ENCODE measurements at regions not wholly inside any gene's neighbourhood (a gene's known extent, or its start where the extent isn't known, plus 50 kb on each side); places are given as distances from the start of the nearest gene placed in this dataset.

DNA sequence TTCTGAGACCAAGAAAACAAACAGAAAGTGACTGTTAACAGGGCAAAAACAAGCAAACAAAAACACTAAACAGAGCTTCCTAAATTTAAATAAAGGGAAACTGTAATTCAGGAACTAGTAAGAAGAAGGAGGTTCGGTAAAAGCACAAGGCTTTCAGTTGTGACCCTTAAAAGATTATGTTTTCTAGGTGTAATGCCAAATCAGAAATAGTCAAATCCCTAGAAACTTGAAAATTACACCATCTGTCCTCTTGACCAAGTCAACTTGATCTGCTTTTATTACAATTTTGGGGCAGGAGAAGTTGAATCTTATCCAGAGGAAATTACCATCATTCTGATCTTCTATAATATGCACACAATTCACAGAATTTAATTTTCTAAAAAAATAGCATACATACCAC is 754.0 kb upstream of the ADGRL4 start:
- no peaks in the 10 kb centered on the region for H3K4me1 ChIP-seq
- no peak for DNase-seq
- no peak overlapping the region for H3K27ac ChIP-seq
- no peaks in the 10 kb centered on the region for H3K9me3 ChIP-seq
- no peak overlapping the region for H3K4me3 ChIP-seq
- H3K27me3 ChIP-seq, result no peaks in the 10 kb centered on the region
- TF ChIP-seq, protein P1, sequence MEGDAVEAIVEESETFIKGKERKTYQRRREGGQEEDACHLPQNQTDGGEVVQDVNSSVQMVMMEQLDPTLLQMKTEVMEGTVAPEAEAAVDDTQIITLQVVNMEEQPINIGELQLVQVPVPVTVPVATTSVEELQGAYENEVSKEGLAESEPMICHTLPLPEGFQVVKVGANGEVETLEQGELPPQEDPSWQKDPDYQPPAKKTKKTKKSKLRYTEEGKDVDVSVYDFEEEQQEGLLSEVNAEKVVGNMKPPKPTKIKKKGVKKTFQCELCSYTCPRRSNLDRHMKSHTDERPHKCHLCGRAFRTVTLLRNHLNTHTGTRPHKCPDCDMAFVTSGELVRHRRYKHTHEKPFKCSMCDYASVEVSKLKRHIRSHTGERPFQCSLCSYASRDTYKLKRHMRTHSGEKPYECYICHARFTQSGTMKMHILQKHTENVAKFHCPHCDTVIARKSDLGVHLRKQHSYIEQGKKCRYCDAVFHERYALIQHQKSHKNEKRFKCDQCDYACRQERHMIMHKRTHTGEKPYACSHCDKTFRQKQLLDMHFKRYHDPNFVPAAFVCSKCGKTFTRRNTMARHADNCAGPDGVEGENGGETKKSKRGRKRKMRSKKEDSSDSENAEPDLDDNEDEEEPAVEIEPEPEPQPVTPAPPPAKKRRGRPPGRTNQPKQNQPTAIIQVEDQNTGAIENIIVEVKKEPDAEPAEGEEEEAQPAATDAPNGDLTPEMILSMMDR (IDR thresholded peaks at IDR 0.05), result no peak
- TF ChIP-seq POLR2A (IDR thresholded peaks at IDR 0.05), result no peak
- no peaks in the 10 kb centered on the region for H3K36me3 ChIP-seq

DNA sequence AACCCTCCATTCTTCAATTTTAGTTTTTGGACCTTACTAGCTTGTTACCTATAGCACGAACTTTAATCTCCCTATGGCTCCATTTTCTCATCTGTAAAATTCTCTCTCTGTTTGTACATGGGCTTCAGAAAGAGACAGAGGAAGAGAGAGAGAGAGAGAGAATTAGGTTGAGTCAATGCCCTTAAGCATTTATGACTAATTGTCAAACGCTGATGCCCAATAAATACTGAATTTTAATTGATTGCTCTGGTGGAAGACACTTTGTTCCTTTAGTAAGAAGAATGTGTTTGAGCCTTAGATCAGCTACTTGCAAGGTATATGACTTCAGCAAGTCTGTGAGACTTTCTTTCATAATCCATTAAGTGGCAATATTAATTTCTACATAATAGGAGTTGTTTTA is 743.1 kb upstream of the ADGRL4 start:
- Histone ChIP-seq H3K9me3 (no peaks in the 10 kb centered on the region), H3K27ac (no peak overlapping the region), H3K27me3 (no peaks in the 10 kb centered on the region), H3K36me3 (no peaks in the 10 kb centered on the region), H3K4me3 (no peak overlapping the region), H3K4me1 (no peaks in the 10 kb centered on the region)
- TF ChIP-seq POLR2A (IDR thresholded peaks at IDR 0.05), result no peak
- TF ChIP-seq, protein P1 (IDR thresholded peaks at IDR 0.05), result no peak
- DNase-seq, result no peak

DNA sequence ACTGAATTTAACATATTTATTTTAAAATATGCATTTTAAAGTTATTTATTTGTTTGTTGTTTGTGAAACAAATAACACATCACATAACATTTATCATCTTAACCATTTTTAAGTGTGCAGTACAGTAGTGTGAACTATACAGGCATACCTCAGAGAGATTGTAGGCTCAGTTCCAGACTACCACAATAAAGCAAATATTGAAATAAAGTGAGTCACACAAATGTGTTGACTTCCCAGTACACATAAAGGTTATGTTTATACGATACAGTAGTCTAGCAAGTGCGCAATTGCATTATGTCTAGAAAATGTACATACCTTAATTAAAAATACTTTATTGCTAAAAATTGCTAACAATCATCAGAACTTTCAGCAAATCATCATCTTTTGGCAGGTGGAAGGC is 739.4 kb upstream of the ADGRL4 start:
- H3K4me1 ChIP-seq, result no peaks in the 10 kb centered on the region
- no peak overlapping the region for H3K27ac ChIP-seq
- TF ChIP-seq POLR2A (IDR thresholded peaks at IDR 0.05), result no peak
- H3K4me3 ChIP-seq, result no peak overlapping the region
- H3K9me3 ChIP-seq, result no peaks in the 10 kb centered on the region
- no peaks in the 10 kb centered on the region for H3K27me3 ChIP-seq
- no peak for DNase-seq
- H3K36me3 ChIP-seq, result no peaks in the 10 kb centered on the region

DNA sequence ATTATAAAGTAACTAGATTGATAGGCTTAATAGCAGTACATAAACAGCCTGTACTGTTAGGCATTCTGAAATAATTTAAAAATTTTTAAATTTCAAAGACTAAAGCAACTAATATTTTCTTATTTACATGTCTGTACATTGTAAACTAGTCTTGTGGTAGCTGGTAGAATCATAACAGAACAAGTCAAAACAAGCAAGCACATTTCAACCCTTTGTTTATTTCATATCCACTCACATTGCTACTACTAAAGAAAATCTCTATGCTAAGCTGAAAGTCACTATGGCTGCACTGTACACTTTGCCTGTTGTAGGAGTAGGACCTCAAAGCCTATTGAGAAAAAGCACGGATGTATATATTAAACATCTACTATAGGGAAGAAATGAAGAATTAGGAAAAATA is 738.2 kb upstream of the ADGRL4 start:
- no peak for DNase-seq
- Histone ChIP-seq H3K27ac (no peak overlapping the region), H3K9me3 (no peaks in the 10 kb centered on the region), H3K36me3 (no peaks in the 10 kb centered on the region), H3K4me3 (no peak overlapping the region), H3K4me1 (no peaks in the 10 kb centered on the region), H3K27me3 (no peaks in the 10 kb centered on the region)
- no peak for TF ChIP-seq POLR2A (IDR thresholded peaks at IDR 0.05)
- TF ChIP-seq, protein P1 (IDR thresholded peaks at IDR 0.05), result no peak

DNA sequence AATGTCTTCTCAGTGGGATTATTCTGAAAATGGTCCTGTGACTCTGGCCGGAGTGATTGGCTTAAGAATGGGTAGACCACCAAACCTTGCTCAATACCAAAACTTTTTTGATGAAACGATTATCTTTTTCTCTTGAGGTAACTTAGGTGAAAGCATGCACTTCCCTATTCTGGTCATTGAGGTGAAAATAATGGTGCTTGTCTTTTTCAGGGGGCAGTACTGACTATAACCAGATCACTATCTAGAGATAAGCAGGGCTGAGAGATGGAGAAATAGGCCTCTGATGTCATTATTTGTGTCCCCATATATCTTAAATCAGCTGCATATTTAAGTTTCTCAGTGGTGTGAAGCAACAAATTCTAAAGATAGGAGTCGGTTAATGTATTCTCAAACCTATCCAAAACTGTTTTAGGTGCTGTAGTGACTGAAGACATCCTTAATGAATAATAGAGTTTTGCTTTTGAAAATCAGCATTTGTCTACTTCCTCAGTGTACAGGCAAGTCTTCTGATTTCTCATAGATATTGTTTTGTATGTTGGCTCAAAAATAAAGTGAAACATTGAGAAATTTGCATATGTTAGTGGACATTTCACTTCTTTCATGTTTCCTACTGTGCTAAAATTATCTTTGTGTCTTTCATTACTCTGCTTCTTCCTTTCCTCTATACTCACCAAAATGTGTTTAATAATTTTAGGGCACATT is 735.3 kb upstream of the ADGRL4 start:
- no peak for DNase-seq

DNA sequence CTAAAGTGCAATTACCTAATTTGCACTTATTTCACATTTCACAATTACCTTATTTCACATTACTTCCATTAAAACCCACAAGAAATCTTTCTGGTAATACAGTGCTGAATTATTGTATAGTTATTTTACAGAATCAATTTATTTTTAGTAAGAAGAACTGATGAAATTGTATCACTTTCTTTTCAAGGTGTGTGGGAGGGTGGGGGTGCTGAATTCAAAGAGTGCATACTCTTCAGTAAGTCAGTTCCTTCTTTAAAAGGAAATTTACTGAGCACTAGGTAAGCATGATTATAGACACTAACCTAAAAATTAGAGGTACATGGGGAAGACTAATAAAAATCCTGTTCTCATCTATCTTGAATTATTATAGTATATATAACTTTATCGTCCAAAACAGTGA is 731.6 kb upstream of the ADGRL4 start:
- Histone ChIP-seq H3K4me1 (no peaks in the 10 kb centered on the region), H3K27me3 (no peaks in the 10 kb centered on the region), H3K9me3 (no peaks in the 10 kb centered on the region), H3K36me3 (no peaks in the 10 kb centered on the region), H3K27ac (no peak overlapping the region), H3K4me3 (no peak overlapping the region)
- no peak for DNase-seq
- TF ChIP-seq, protein P1 (IDR thresholded peaks at IDR 0.05), result no peak
- no peak for TF ChIP-seq POLR2A (IDR thresholded peaks at IDR 0.05)

More for the DNA sequence above, 735.3 kb upstream of the ADGRL4 start:
- Histone ChIP-seq H3K27ac (no peak overlapping the region), H3K36me3 (no peaks in the 10 kb centered on the region), H3K4me1 (no peaks in the 10 kb centered on the region), H3K4me3 (no peak overlapping the region), H3K9me3 (no peaks in the 10 kb centered on the region), H3K27me3 (no peaks in the 10 kb centered on the region)
- no peak for TF ChIP-seq POLR2A (IDR thresholded peaks at IDR 0.05)

DNA sequence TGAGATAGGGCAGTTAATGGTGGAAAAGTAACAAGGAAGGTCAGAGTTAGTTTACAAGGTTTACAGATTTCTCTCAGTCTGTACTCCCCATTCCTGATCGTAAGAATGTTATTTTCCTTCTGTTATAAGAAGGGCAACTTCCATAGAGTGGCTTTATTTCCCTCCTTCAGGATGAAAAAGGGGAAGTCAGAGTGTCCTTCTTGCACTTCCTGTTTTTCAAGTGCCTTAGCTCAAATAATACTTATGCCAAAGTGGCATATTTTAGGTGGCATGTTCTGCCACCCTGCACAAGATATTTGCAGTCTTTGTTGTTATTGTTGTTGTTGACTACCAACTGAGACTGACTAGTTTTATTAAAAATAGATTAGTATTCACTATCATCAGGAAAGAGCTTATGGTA is 730.7 kb upstream of the ADGRL4 start:
- Histone ChIP-seq H3K27ac (no peak overlapping the region), H3K36me3 (no peaks in the 10 kb centered on the region), H3K4me3 (no peak overlapping the region), H3K27me3 (no peaks in the 10 kb centered on the region), H3K4me1 (no peaks in the 10 kb centered on the region), H3K9me3 (no peaks in the 10 kb centered on the region)
- TF ChIP-seq, protein P1 (IDR thresholded peaks at IDR 0.05), result no peak
- TF ChIP-seq POLR2A (IDR thresholded peaks at IDR 0.05), result no peak
- DNase-seq, result no peak
